IPS-20b (cell line): ENCODE measurements at regions not wholly inside any gene's neighbourhood (a gene's known extent, or its start where the extent isn't known, plus 50 kb on each side); places are given as distances from the start of the nearest gene placed in this dataset.

Experiments
- H3K27ac ChIP-seq: one replicate; pipeline ENCODE4 v1.5.1; 2013; ENCODE audit warnings: low read length
- H3K27me3 ChIP-seq: 2 replicates; pipeline ENCODE4 v1.6.1; 2013; ENCODE audit warnings: mild to moderate bottlenecking, low read length, inconsistent platforms; ENCODE audit not compliant: insufficient read depth
- H3K36me3 ChIP-seq: 2 replicates; pipeline ENCODE4 v1.6.1; 2013; ENCODE audit warnings: low read depth, mild to moderate bottlenecking, inconsistent platforms, low read length, moderate library complexity; ENCODE audit not compliant: insufficient read depth
- H3K4me1 ChIP-seq: 2 replicates; pipeline ENCODE4 v1.6.1; 2013; ENCODE audit warnings: mild to moderate bottlenecking, control low read depth, inconsistent platforms, low read length, moderate library complexity; ENCODE audit not compliant: insufficient read depth
- H3K4me3 ChIP-seq: 2 replicates; pipeline ENCODE4 v1.5.1; 2013; ENCODE audit warnings: mild to moderate bottlenecking, low read length, inconsistent platforms
- H3K9ac ChIP-seq: 2 replicates; pipeline ENCODE4 v1.6.1; 2013; ENCODE audit warnings: low read depth, mild to moderate bottlenecking, inconsistent platforms, low read length, moderate library complexity
- H3K9me3 ChIP-seq: 2 replicates; pipeline ENCODE4 v1.6.1; 2013; ENCODE audit warnings: mild to moderate bottlenecking, low read depth, low read length, inconsistent platforms; ENCODE audit not compliant: insufficient read depth

DNA sequence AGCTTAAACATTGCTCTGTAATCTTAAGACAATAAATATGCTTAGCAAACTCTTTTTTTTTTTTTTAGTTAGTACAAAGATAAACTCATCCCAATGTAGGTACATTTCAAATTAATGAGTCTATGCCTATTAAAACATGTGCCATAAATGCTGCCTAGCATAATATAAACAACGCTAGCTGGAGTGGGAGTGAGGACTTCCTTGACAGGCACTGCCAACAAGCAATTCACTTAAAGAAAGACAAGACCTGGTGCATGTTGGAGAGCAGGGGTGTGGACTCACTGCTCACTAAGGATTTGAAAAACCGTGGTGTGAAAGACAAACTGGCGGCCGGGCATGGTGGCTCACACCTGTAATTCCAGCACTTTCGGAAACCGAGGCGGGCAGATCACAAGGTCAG, 187.2 kb upstream of the RGS6 start:
- Histone ChIP-seq H3K27me3 (no peaks in the 10 kb centered on the region), H3K9me3 (peaks cover 11% of the 10 kb centered on the region; the same call in 1 of the 2 replicates), H3K27ac (no peak overlapping the region), H3K9ac (no peak overlapping the region), H3K4me1 (peaks cover 1% of the 10 kb centered on the region; the same call in 1 of the 2 replicates), H3K36me3 (no peaks in the 10 kb centered on the region), H3K4me3 (no peak overlapping the region)

DNA sequence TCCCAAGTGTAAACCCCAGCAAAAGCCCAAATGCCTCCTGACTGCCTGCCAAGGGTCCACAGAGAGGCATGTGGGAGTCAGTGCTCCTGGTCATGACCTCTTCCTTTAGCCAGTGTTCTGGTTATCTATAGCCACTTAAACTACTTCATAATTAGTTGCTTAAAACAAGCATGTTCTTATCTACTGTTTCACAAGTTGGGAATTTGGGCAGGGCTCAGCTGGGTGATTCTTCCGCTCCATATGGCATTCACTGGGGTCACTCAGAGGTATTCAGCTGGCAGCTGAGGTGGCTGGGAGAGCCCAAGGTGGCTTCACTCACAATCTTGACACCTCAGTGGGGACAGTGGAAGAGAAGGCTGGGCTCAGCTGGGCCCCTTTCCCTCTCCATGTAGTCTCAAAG, 184.0 kb upstream of the RGS6 start:
- no peak overlapping the region for H3K9ac ChIP-seq
- no peaks in the 10 kb centered on the region for H3K4me1 ChIP-seq
- H3K27me3 ChIP-seq, result no peaks in the 10 kb centered on the region
- no peaks in the 10 kb centered on the region for H3K36me3 ChIP-seq
- peaks cover 11% of the 10 kb centered on the region; the same call in 1 of the 2 replicates for H3K9me3 ChIP-seq
- no peak overlapping the region for H3K27ac ChIP-seq
- no peak overlapping the region for H3K4me3 ChIP-seq

DNA sequence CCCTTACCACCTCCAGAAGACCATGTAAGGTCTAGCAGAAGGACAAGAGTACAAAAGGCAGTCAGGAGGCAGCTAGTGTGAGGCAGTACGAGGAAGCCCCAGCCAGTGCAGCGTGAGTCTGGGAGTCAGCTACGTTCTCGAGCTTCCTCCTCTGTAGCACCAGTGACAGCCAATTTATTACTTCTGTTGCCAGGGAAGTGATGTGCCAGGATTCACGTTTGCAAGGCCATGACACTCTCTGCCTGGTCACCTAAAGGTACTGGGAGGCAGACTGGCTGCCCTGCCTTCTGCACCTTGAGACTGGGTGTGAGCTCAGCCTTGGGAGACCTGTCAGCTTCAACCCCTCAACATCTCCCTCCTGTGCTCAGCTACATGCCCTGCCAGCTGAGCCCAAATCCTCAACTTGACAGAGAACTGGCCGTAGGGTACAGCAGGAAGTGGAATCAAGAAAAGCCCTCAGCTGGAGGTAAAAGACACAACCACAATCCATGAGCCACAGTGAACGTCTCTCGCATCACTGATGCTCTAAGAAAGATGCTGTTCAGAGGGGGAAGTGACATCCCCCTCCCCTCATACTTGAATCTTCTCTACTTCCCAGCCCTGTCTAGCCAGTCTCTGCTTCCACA, 182.5 kb upstream of the RGS6 start:
- Histone ChIP-seq H3K27me3 (no peaks in the 10 kb centered on the region), H3K9me3 (peaks cover 11% of the 10 kb centered on the region; the same call in 1 of the 2 replicates), H3K27ac (no peak overlapping the region), H3K9ac (no peak overlapping the region), H3K36me3 (no peaks in the 10 kb centered on the region), H3K4me3 (no peak overlapping the region), H3K4me1 (no peaks in the 10 kb centered on the region)

DNA sequence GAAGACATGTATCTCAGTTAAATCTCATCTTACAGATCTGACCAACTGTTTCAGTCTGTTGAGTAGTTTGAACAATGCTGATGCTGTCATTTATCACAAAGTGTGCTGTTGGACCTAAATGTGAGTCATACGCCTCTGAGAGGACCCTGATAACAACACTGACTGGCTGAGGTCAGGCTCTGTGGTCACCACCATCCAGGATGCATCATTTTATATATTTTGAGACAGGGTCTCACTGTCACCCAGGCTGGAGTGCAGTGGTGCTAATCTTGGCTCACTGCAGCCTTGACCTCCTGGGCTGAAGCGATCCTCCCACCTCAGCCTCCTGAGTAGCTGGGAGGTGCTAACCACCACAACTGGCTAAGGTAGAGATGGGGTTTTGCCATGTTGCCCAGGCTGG, 181.0 kb upstream of the RGS6 start:
- Histone ChIP-seq H3K9ac (no peak overlapping the region), H3K27me3 (no peaks in the 10 kb centered on the region), H3K27ac (no peak overlapping the region), H3K4me1 (no peaks in the 10 kb centered on the region), H3K36me3 (no peaks in the 10 kb centered on the region), H3K4me3 (no peak overlapping the region), H3K9me3 (peaks cover 11% of the 10 kb centered on the region; the same call in 1 of the 2 replicates)

DNA sequence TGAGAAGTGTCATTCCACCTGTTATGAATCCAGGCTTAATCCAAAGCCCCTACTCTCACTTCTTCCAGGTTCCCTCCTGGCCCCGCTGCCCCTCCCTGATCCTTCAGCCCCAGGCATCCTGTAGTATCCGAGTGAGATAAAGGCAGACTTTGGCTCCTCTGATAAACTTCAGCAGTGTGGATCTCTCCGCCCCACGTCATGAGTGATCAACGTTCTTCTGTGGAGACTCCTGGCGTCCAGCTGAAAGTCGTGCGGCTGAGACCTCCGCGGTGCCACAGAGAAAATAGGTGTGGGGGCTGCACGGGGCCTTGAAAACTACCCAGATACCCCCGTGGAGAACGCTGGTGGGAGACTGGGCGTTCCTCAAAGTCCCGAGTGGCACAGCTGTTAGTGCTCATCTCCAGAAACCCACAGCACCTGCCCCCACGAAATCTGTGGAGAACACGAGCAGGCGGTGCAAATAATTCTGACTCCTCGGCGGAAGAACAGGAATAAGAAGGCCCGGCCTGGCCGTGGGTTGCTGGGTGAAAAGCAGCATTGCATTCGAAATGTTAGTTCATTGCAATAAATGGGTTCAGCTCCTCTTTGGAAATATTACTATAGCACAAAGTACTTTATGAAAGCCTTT, 180.0 kb upstream of the RGS6 start:
- Histone ChIP-seq H3K27ac (no peak overlapping the region), H3K4me3 (no peak overlapping the region)

DNA sequence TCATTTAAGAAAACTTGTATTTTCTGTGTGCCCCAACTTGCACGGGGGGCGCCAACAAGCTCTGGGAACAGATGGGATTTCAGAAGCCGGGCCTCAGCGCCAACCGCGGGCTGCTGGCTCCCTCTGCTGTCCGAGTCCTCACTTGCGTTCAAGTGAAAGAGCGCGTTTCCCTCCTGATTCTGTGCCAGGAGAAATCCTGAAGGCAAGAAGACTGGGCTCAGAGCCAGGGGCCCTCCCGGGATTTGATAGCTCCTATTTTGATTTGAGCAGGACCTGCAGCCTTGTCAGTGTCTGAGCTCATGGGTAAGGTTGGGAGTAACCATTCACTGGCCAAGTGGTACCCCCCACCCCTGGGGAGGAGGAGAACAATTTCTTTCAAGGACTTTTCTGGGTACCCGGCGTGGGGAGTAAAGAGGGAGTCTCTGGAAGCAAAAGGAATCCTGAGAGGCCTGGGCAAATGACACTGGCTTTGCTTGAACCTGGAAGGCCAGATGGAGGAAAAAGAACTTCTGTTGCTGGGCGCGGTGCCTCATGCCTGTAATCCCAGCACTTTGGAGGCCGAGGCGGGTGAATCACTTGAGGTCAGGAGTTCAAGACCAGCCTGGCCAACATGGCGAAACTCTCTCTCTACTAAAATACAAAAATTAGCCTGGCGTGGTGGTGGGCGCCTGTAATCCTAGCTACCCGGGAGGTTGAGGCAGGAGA, 179.0 kb upstream of the RGS6 start:
- Histone ChIP-seq H3K27ac (no peak overlapping the region), H3K4me1 (no peaks in the 10 kb centered on the region), H3K9ac (no peak overlapping the region; the same call in 1 of the 2 replicates), H3K36me3 (no peaks in the 10 kb centered on the region), H3K27me3 (no peaks in the 10 kb centered on the region), H3K9me3 (peaks cover 6% of the 10 kb centered on the region; the same call in 1 of the 2 replicates), H3K4me3 (no peak overlapping the region)

More for the DNA sequence above, 180.0 kb upstream of the RGS6 start:
- H3K9ac ChIP-seq, result no peak overlapping the region; the same call in 1 of the 2 replicates
- H3K9me3 ChIP-seq, result peaks cover 11% of the 10 kb centered on the region; the same call in 1 of the 2 replicates
- no peaks in the 10 kb centered on the region for H3K36me3 ChIP-seq
- H3K4me1 ChIP-seq, result no peaks in the 10 kb centered on the region
- H3K27me3 ChIP-seq, result no peaks in the 10 kb centered on the region

DNA sequence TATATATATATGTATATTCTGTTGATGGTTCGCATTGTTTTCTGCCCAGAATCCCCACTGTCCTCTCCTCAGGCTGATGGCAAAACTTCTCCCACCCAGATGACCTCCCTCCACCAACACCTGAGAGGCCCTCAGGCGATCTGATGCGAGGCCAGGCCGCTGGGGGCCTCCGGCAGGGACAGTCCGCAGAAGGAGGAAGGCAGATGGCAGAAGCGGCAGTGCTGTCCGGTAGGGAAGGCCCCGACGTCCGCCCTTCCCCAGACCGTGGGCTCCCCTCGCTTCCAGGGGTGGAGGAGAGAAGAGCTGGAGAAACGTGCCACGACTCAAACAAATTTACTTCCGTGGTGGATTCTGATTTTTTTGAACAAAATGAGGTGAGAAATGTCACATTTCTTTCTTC, 178.3 kb upstream of the RGS6 start:
- no peak overlapping the region for H3K27ac ChIP-seq
- no peaks in the 10 kb centered on the region for H3K27me3 ChIP-seq
- H3K9me3 ChIP-seq, result no peaks in the 10 kb centered on the region
- no peak overlapping the region for H3K9ac ChIP-seq
- H3K36me3 ChIP-seq, result no peaks in the 10 kb centered on the region
- H3K4me1 ChIP-seq, result no peaks in the 10 kb centered on the region
- no peak overlapping the region for H3K4me3 ChIP-seq

DNA sequence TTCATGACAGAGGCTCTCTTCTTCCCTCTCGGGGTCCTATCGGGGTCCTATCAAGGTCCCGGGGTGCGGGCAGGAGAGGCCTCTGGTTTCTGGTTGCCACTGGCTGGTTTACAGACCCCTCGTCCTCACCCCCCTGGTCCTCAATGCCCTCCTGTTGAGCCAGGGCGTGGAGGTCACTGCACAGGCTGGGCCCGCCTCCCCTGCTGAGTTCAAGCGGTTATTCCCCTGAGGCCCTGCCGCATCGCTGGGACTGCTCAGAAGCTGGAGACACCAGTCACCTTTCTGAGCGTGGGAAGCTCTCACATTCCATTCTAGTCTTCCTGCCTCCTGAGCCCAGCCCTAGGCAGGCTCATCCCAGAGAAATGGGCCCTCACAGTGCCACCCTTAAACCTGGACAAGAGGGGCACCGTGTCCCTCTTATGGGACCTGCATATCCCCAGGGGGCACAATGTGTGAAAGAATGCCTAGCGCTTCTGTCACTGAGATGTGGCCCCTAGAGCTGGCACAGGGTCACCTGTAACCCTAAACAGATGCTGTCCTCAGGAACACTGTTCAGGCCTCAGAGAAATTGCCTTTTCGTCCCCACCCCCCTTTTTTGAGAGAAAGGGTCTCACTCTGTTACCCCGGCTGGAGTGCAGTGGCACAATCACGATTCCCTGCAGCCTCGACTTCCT, 177.7 kb upstream of the RGS6 start:
- Histone ChIP-seq H3K36me3 (no peaks in the 10 kb centered on the region), H3K9ac (no peak overlapping the region), H3K27me3 (no peaks in the 10 kb centered on the region), H3K9me3 (no peaks in the 10 kb centered on the region), H3K4me1 (no peaks in the 10 kb centered on the region), H3K27ac (no peak overlapping the region), H3K4me3 (no peak overlapping the region)

DNA sequence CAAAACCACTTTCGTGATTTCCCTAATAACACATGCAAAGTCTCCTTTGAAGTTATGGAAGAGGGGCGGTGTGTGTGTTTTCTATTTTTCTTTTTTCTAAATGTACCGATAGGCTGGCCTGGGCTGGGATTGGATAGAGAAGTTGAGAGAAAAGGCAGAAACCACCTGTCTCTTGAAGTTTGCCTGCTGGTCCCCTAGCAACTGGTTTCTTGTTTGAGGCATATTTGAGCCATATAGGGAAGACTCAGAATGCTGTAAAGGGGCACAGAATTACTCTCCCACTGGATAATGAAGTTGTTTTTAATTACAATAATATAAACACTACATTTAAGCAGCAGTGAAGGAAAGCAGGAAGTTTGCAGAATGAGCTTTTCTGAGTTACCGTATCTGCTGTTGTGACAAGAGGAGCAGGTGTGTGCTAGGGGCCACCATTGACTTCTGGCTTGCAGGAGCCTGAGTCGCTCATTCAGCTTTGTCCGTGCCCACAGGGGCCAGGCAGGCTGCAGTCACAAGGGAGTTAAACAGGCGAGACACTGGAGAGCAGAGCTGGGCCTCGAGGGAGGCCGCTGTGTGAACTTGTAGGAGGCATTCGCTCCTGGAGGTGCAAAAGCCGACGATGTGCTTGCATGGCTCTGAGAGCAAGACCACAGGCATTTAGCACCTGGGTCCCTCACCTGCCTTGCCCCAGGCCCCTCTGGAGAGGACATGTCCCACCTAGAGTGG, 173.8 kb upstream of the RGS6 start:
- no peaks in the 10 kb centered on the region for H3K4me1 ChIP-seq
- no peaks in the 10 kb centered on the region for H3K36me3 ChIP-seq
- no peaks in the 10 kb centered on the region for H3K27me3 ChIP-seq
- no peak overlapping the region for H3K4me3 ChIP-seq
- H3K9ac ChIP-seq, result no peak overlapping the region
- no peak overlapping the region for H3K27ac ChIP-seq
- H3K9me3 ChIP-seq, result no peaks in the 10 kb centered on the region

DNA sequence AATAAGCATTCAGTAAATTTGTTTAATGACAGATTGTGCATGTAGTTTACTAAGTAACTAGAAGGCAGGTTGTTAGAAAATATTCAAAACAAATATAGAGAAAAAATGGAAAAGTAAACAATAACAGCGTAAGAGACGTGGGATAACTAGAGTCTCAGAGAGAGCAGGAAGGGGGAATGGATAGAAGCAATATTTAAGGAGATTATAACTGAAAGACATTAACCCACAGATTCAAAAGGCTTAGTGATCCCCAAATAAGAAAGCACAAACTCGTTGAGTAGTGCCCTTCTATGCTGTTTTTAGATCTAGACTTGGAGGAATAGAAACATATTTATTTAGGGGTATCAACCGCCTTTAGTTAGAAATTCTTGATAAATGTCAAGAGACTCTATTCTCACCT, 169.7 kb upstream of the RGS6 start:
- no peaks in the 10 kb centered on the region for H3K27me3 ChIP-seq
- H3K4me3 ChIP-seq, result no peak overlapping the region
- H3K27ac ChIP-seq, result no peak overlapping the region
- no peak overlapping the region for H3K9ac ChIP-seq
- peaks cover 9% of the 10 kb centered on the region; the same call in 1 of the 2 replicates for H3K4me1 ChIP-seq
- no peaks in the 10 kb centered on the region for H3K36me3 ChIP-seq
- no peaks in the 10 kb centered on the region for H3K9me3 ChIP-seq
